ENCODE measurements at regions not wholly inside any gene's neighbourhood (a gene's known extent, or its start where the extent isn't known, plus 50 kb on each side); places are given as distances from the start of the nearest gene placed in this dataset.

- no peaks in the 10 kb centered on the region for H3K9me3 ChIP-seq (ENCODE audit: insufficient read depth in 2 of 2, low read depth in 1 of 2, low read length in 1 of 2)
- no peaks in the 10 kb centered on the region for H3K4me1 ChIP-seq (replicated peaks in 1 of 4; ENCODE audit: control insufficient read depth in 3 of 4, insufficient read depth in 4 of 4, low read length in 3 of 4)
- H3K36me3 ChIP-seq (ENCODE audit: control insufficient read depth in 2 of 4, insufficient read depth in 4 of 4, low read length in 3 of 4), result no peaks in the 10 kb centered on the region
- H3K23ac ChIP-seq (ENCODE audit: insufficient read length), result no peak overlapping the region
- H2AK5ac ChIP-seq (ENCODE audit: low read depth, low read length), result no peak overlapping the region
- no peak for FAIRE-seq
- TF ChIP-seq TBP (IDR thresholded peaks at IDR 0.05; ENCODE audit: low read depth, low read length) (no peak), MAFK (IDR thresholded peaks at IDR 0.05; ENCODE audit: low read depth, low read length) (no peak)
- no peak overlapping the region for H4K91ac ChIP-seq (replicated peaks; ENCODE audit: insufficient read length, low read length)
- H3K9ac ChIP-seq (replicated peaks in 1 of 4; ENCODE audit: extremely low read depth in 1 of 4, low read depth in 3 of 4, low read length in 3 of 4), result no peak overlapping the region
- no peak overlapping the region for H3K4me2 ChIP-seq (ENCODE audit: insufficient read depth in 1 of 2, low read depth in 2 of 2, low read length in 2 of 2)
- no peaks in the 10 kb centered on the region for H3K79me1 ChIP-seq (ENCODE audit: low read depth, low read length)
- 0 out of 2 replicates have a peak overlapping the region, but pooled peaks have one; percentile 26 for H2BK15ac ChIP-seq (ENCODE audit: low read length)
- no peak overlapping the region for H2BK120ac ChIP-seq (replicated peaks; ENCODE audit: low read depth, low read length)
- H2AFZ ChIP-seq (ENCODE audit: low read length), result peak overlapping the region; percentile 37; the same call in 1 of the 2 replicates
- H4K5ac ChIP-seq (ENCODE audit: insufficient read length, low read depth, low read length), result no peak overlapping the region
- no peak overlapping the region for H2BK5ac ChIP-seq (ENCODE audit: low read depth, low read length)
- no peaks in the 10 kb centered on the region for H3K23me2 ChIP-seq (ENCODE audit: low read depth, low read length)
- ChIA-PET CTCF (ENCODE audit: partially characterized antibody) (no interaction called here), POLR2A (ENCODE audit: partially characterized antibody) (no interaction called here)
- no peaks in the 10 kb centered on the region for H3K79me2 ChIP-seq (ENCODE audit: control insufficient read depth in 1 of 2, insufficient read depth in 2 of 2, low read length in 2 of 2)
- H2BK12ac ChIP-seq (ENCODE audit: low read depth, low read length), result no peak overlapping the region
- no peaks in the 10 kb centered on the region for H4K20me1 ChIP-seq (replicated peaks in 1 of 2; ENCODE audit: control insufficient read depth in 1 of 2, insufficient read depth in 2 of 2, low read length in 2 of 2)
- no peak overlapping the region for H3K4ac ChIP-seq (replicated peaks; ENCODE audit: insufficient read length, low read depth, low read length)
- H4K8ac ChIP-seq (ENCODE audit: extremely low read depth, insufficient read depth, low read length), result no peak overlapping the region; the same call in 1 of the 2 replicates
- H3K4me3 ChIP-seq (ENCODE audit: extremely low read depth in 1 of 4, insufficient read depth in 2 of 4, low read depth in 3 of 4, low read length in 4 of 4), result no peak overlapping the region
- no peak for DNase-seq (ENCODE audit: low read depth in 1 of 2, low spot score in 2 of 2)
- no peak overlapping the region for H3K18ac ChIP-seq (ENCODE audit: extremely low read depth, low read length)
- H3K56ac ChIP-seq (replicated peaks; ENCODE audit: insufficient read length, low read depth, low read length), result no peak overlapping the region
- 81% methylated on average over 4 of the region's 4 CpGs; no CpG with 5 or more reads in 1 of the 2 experiments for WGBS, 2 experiments (ENCODE audit: extremely low coverage in 1 of 2, insufficient coverage in 1 of 2, insufficient read length in 1 of 2, insufficient replicate concordance in 2 of 2, low coverage in 1 of 2, low lambda C conversion rate in 2 of 2, missing lambda C conversion rate in 1 of 2)
- no peak overlapping the region for H2BK20ac ChIP-seq (ENCODE audit: low read length)
- H3K14ac ChIP-seq (ENCODE audit: insufficient read length), result no peak overlapping the region
- H3K27me3 ChIP-seq (replicated peaks in 1 of 4; ENCODE audit: control insufficient read depth in 3 of 4, extremely low read depth in 1 of 4, insufficient read depth in 3 of 4, low read length in 3 of 4), result no peaks in the 10 kb centered on the region
- H3K27ac ChIP-seq (ENCODE audit: low read depth, low read length), result no peak overlapping the region
Measured at GRCh38 chr3:109442531-109442930, 105.2 kb upstream of the DPPA4 start.

All from H1 (cell line).